NCI-H748 (cell line): ENCODE measurements at regions not wholly inside any gene's neighbourhood (a gene's known extent, or its start where the extent isn't known, plus 50 kb on each side); places are given as distances from the start of the nearest gene placed in this dataset.

Source experiments
- DNase-seq: peaks from one replicate; lab custom pipeline; 2025; ENCODE audit not compliant: unreplicated experiment; lab: John Stamatoyannopoulos, UW

DNA sequence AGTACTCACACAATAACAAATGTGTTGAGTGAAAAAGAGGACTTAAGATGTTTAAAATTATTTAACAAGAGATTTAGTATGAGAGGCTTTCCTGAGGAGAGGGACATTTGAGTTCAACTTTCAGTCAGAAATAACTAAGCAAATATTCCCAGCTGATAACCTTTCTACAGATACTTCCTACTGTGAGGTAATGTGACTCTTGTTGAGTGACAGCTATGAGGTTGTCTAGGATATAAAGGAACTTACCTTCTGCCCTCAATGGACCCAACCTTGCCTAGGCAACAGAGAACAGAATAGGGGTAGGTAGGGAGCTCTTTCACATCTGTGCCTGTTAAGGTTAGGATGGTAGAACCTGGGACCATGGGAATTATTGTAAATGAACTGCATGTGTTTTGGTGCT lies 54.7 kb downstream of the GLUD2 start:
- DNase-seq: no peak

DNA sequence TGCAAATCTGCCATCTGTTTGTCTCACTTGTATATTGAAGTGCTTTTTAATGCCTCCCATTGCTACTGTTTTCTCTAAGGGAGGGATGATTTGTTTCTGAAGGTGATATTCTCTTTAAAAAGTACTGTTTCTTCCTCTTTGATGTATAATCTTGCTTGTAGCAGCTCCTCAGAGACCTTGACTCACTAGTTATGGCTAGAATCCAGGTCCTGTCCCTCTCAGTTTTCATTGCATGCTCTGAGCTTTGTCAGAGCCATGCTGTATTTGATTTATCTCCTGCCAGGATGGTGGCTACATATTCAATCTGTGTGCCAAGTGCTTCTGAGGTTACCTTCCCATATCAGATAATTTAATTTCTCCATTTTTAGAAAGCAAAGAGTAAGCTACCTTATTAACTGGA lies 56.0 kb downstream of the GLUD2 start:
- DNase-seq: no peak

DNA sequence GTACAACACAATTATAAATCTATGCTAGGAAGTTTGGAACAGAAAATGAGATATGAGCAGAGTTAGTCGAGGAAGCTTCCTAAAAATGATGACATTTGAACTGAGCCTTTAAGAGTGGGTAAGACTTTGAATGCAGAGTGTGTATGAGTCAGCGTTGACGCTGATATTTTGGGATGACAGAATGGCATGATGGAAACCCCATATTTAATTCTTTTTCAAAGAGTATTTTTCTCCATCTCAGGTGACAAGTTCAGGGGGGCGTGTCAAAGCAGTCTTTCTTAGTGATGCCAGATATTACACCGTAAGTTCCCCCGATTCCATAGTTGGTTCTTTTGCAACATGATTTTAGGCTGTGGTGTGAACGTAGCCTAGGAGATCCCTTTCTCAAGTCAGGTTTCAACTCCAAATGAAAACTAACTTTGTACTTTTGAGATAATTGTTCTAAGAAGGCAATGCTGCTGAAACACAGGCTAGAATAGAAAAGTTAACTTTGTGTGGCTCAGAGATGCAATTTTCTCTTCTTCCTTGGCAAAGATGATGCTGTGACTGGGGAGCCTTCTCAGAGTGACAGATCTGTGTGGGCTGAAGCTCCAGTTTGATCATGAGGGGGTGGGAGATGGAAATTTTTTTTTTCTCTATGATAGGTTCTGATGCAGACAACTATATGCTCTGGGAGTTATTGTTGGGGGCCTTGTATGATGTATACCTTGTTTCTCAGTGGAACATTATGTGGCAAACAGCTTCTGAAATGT lies 59.2 kb downstream of the GLUD2 start:
- DNase-seq: no peak

DNA sequence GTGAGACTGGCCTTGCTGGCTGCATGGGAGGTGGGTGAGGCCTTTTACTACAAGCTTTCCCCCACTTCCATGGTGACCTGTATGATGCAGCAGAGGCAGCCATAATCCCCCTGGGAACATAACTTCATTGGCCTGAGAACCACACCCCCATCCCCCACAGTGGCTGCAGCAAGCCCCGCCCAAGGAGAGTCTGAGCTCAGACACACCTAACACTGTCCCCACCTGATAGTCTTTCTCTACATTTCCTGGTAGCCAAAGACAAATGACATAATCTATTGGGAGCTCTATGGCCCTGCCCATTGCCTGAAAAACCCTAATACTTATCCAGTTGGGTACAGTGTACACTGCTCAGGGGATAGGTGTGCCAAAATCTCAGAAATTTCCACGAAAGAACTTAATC lies 62.6 kb downstream of the GLUD2 start:
- no peak for DNase-seq

DNA sequence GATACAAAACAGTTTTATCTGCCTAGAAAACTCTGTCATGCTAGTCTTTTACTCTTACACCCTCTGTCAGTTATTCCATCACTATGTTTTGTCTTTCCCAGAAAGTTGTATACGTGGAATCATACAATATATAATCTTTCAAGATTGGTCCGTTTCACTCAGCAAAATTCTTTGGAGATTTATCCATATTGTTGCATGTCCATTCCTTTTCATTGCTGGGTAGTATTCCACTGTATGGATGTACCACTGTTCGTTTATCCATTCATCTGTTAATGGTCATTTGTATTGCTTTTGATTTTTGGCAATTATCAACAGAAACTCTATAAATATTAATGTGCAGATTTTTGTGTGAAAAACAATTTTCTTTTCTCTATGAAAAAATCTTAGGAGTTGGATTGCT lies 63.1 kb downstream of the GLUD2 start:
- no peak for DNase-seq

DNA sequence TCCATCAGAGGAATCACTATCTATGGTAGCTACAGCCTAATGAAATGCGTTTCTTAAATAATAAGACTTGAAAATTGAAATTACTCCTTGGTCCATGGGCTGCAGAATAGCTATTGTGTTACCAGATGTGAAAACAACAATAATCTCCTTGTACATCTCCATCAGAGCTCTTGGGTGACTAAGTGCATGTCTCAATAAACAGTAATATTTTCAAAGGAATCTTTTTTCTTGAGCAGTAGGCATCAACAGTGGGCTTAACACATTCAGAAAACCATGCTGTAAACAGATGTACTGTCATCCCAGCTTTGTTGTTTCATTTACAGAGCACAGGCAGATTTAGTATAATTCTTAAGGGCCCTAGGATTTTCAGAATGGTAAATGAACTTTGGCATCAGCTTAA lies 67.3 kb downstream of the GLUD2 start:
- DNase-seq: no peak

DNA sequence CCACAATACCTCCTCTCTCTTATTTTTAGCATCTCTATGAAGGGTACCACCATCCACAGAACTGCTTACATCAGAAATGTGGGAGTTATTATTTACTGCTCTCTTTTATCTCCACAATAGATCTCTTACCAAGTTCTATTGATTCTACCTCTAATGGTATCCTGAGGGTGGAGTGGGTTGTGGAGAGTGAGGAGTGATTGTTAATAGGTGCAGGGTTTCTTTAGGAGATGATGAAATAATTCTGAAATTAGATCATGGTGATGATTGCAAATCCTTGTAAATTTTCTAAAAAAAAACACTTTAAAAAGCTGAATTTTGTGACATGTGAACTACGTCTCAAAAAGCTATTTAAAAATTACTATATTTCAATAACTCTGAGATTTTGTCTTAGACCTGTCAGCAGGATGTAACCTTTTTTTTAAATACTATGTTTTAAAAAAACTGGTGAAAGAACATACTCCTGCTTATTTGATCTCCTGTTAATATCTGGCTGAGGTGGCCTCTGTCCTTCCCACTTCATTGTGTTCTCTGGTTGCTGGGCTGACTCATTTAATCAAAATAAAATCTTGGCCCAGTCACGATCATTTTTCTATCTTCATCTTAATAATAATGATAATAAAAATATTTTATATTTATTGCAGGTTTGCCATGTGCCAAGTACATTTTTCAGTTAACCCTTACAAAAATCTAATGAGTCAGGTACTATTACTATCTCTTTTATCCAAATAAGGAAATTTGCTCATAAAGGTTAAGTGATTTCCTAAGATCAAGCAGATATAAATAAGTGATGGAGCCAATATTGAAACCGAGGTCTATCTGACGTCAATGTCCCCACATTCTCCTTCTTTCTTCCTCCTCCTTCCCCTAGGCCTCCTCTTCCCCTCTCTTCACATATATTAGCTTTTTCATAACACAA lies 73.5 kb downstream of the GLUD2 start:
- no peak for DNase-seq

DNA sequence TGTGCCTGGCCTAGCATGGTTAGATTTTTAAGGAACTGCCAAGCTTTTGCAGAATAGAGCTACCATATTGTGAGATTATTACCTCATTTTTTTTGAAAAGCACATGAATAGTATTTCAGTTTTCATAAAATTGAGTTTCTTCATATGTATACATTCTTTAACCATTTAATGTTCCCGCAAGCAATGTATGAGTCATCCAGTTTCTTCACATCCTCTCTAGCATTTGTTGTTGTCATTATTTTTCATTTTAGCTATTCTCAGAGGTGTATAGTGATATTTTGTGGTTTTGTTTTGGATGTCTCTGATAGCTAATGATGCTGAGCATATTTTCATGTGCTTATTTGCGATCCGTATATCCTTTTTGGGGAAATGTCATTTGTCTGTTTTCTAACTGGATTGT lies 74.9 kb downstream of the GLUD2 start:
- no peak for DNase-seq

DNA sequence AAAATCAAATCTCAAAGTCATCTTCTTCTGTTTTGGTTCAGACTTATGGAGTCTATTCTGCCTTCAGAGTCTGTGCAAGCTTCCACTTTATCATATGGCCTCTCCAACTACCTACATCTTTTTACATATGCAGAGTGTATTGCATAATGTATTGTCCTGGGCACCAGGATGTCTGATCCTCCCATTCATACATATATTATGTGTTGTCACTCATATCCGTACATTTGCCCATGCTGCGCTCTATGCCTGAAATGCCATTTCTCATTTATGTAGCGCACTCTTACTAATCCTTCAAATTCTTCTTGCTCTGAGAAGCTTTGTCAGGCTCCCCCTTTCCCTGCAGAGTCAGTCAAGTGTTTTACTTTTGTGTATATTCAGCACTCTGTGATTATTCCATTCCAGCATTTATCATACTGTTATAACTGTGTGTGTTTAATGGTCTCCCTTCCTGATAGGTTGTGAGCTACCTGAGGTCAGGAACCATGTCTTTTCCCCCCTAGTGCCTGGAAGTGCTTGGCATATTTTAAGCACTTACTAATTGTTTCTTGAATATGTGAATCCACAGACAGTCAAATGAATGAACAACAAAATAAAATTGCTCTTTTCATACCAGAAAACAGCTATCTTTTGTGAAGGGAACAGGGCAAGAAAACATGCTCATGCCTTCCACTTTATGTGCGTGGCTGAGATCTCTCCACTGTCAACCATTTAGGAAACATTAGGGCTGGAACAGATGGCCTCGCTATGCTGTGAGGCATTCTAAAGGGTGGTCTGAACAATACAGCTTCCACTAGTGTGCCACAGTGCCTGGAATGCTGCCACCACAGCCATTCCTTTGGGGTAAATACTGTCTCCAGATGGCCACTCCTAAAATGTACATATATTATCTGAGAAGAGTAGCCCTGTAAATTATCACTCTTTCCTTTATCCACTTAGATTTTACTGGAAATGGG lies 81.8 kb downstream of the GLUD2 start:
- DNase-seq: peak; percentile 2

DNA sequence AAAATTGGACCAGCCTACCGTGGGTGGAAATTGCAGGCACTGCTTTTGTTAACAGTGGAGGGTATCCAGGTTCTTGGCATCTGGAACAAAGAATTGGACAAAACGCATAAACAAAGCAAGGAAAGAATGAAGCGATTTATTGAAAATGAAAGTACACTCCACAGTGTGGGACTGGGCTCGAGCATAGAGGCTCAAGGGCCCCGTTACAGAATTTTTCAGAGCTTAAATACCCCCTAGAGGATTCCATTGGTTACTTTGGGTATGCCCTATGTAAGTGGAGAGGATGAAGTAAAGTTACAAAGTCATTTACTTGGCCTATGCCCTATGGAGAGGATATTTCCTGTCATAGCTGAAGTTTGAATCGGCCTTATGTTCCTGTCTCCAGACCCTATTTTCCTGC lies 85.3 kb downstream of the GLUD2 start:
- no peak for DNase-seq

DNA sequence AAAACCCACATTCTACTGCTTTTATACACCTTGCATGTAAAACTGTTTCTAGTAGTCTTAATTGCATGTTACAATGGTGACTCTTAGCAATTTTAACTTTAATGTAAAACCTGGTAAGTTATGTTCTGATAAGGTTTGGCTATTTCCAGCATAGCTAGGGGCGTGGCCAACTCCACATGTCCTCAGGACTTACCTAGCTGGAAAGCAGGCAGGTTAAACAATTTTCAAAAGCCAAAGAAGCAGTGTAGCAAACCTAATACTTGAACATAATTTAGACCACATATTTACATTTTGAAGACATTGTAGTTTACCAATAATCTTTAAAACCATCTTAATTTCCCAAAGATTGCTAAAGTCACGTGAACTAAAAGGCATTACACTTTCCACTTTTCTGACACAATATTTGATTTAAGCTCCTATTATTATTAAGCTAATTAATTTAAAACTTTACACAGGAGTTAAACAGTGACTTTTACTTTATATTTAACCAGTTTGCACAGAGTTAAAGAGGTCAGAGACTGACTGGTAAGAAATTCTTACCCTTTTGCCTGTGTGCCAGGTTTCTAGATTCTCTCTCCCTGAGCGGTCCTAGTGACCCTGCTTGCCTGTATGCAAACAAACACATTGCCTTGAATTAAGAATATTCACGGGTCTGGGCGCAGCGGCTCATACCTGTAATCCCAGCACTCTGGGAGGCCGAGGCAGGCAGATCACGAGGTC lies 88.2 kb downstream of the GLUD2 start:
- DNase-seq: no peak

DNA sequence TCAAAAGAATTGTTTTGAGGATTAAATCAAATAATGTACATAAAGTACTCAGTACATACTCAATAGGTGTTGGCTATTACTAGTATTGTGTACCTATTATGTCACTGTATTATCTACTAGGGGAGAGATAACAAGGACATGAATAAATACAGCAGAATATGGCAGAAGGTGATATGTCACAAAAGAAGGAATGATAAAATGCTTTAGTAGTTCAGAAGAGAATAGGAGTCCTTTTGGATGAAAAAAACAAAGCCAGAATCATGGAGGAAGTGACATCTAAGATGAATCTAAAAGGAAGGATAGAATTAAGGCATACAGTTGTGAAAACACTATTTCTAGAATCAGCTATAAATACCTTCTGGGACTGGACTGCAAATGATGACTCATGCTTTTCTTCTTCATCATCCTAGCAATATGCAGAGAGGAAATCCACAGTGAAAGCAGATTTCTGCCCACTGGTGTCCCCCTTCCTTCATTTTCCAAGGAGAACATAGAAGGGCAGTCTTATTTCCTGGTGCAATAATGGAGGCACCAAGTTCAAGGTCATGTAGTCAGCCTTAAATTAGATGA lies 98.7 kb downstream of the GLUD2 start:
- DNase-seq: no peak

DNA sequence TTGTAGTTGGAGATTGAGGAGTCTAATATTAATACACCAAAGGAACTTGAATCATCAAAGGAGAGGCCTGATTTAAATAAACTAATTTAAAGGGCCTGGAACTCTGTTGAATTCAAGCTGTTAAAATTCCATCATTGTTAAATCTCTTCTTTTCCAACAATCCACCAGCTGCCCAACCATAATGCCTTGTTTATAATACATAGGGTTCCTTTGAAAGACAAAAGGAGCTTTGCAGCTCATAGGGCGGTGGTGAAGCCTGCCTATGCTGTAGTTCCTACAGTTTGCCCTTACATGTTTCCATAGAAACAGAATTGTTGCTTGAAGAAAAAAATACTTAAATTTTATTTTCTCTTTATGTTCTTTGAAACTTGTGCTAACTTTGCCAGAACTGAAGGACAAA lies 102.8 kb downstream of the GLUD2 start:
- DNase-seq: peak; percentile 59

DNA sequence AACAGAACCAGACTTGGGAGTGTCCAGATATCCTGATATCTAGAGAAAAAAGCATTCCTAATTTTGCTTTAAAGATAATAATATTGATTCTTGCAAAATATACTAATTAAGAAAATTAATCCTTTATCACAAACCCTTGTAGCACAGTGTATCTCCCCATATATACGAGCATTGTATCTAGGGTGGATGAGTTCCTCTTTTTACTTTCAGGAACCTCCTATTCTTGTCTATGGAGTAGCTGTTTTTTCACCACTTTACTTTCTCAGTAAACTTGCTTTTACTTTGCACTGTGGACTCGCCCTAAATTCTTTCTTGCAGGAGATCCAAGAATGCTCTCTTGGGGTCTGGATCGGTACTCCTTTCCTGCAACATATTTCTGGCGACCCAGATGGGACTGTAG lies 103.9 kb downstream of the GLUD2 start:
- no peak for DNase-seq

DNA sequence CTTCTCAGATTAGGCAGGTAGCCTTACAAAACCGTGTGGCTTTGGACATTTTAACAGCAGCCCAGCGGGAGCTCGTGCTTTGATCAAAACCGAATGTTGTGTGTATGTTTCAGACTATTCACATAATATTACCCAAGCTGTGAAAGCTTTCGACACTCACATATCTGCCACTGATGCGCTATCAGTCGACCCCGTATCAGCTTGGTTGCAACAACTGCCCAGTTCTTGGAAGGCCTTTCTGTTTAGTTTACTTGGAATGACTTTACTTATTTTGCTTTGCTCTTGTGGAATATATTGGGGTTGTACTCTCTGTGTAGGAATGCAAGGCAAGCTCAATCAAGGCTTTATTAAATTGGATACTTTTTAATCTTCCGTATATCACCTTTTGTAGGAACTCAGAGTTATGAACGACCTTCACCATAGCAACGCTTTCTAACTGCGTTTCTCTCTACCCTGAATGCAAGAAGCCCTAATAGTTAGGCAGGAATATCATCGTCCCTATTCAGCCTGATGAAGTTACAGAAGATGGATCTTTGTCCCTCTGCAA lies 107.5 kb downstream of the GLUD2 start:
- DNase-seq: no peak

DNA sequence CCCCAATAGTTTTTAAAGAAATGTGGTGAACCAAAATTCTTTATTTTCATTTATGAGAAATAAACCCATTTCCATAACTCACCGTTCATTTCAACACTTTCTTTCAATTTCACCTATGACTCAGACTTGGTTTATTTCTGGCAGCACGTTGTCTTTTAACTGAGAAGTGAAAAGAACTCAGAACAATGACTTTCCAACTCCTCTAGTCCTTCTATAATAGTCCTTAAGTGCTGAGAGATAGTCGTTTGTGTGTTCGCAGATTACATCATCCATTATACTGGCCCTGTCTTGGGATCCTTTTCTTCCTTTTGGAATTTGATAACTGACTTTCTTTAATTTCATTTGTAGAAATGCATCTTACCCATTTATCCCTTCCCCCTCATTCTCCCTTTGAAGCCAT lies 113.6 kb downstream of the GLUD2 start:
- no peak for DNase-seq

DNA sequence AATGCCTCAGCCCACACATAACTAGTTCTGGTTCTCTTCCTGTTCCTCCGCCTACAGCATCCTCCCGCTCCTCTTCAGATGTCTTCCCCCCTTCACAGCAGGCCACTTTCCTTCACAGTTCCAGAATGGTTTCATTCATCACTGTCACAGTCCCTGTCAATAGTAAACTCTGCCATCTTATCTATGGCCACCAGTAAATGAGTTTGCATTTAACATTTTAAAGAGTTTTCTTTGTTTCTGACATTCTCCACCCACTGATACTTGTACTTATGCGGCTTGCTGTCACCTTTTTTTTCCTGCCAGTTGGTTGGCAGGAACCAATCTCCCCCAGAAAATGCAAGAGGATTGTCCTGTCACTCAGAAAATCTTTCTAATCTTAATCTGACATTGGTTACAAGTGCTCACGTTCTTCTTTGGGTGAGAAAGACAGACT lies 114.1 kb downstream of the GLUD2 start:
- no peak for DNase-seq

DNA sequence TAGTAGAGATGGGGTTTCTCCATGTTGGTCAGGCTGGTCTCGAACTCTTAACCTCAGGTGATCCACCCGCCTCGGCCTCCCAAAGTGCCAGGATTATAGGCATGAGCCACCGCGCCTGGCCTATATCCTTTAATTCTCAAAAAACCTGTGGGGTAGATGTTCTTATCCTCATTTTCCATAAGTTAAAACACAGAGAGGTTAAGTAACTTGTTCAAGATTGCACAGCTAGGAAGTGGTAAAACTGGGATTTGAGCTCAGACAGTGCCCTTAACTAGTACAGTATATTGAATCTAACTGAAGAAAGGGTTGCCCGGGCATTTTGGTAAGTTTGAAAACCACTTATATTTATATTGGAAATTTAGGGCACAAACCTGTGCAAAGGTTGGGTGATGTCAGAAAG lies 116.0 kb downstream of the GLUD2 start:
- DNase-seq: no peak

DNA sequence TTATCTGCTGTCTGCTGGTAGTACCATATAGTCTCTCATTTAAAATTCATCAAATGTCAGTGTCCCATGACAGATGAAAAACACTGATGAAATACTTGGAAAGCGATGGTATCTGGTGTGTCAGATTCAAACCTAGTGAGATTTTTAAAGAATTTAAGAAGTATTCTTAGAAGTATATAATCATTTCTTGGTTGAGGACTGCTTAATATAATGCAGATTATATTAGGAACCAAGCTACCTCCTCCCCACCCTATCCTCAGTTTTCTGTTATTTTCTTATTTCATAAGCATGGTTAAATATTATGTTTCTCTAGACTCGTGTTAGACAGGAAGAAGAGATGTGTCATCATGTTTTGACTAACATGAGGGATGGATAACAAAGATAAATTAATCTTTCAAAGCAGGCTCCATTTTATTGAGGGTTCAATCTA lies 118.5 kb downstream of the GLUD2 start:
- DNase-seq: no peak
